HEK293 (cell line): ENCODE measurements at regions not wholly inside any gene's neighbourhood (a gene's known extent, or its start where the extent isn't known, plus 50 kb on each side); places are given as distances from the start of the nearest gene placed in this dataset.

Experiments
- CTCF ChIA-PET: fragments of 350-600 bp; formaldehyde crosslinking; extraction: SDS; loops from one replicate; lab custom pipeline; 2021; ENCODE audit warnings: antibody characterized with exemption; lab: Yijun Ruan, JAX
- POLR2A ChIA-PET: fragments of 300-600 bp; formaldehyde crosslinking; extraction: SDS; loops from one replicate; lab custom pipeline; 2020; ENCODE audit warnings: antibody characterized with exemption, inconsistent platforms; lab: Yijun Ruan, JAX
- H3K27ac ChIP-seq: fragments of 200-500 bp; sonication (Bioruptor generic); 2 replicates; pipeline ENCODE4 v1.5.1; 2014; ENCODE audit warnings: low read depth, low read length, control low read depth, inconsistent platforms; ENCODE audit errors: extremely low read depth
- H3K36me3 ChIP-seq, 2 experiments: fragments of 200-500 bp in 1 of 2; sonication (Bioruptor generic) in 1 of 2; 1 replicate in 1 of 2; 2 replicates in 1 of 2; pipeline ENCODE4 v1.5.1; 2014 to 2017; ENCODE audit warnings: inconsistent platforms in 2 of 2, low read length in 2 of 2; ENCODE audit not compliant: control insufficient read depth in 2 of 2, insufficient read depth in 1 of 2
- H3K4me1 ChIP-seq: fragments of 200-500 bp; sonication (Bioruptor generic); 2 replicates; pipeline ENCODE4 v1.5.1; 2014; ENCODE audit warnings: mild to moderate bottlenecking, low read length, inconsistent platforms; ENCODE audit not compliant: control insufficient read depth, insufficient read depth
- H3K4me3 ChIP-seq: 2 replicates; pipeline ENCODE4 v1.5.1; 2011; ENCODE audit warnings: low read depth, mild to moderate bottlenecking, control low read depth, low read length, moderate library complexity
- H3K9me3 ChIP-seq: fragments of 200-500 bp; sonication (Bioruptor generic); 2 replicates; pipeline ENCODE4 v1.5.1; 2014; ENCODE audit warnings: low read depth, low read length, inconsistent platforms; ENCODE audit not compliant: control insufficient read depth, insufficient read depth
- BCL6B ChIP-seq: fragments of 450-650 bp; formaldehyde crosslinking; IDR thresholded peaks from 2 replicates; pipeline ENCODE4 v1.5.1; 2017; ENCODE audit warnings: missing biosample characterization, missing genetic modification characterization
- IKZF3 ChIP-seq: fragments of 450-650 bp; IDR thresholded peaks from 2 replicates; pipeline ENCODE4 v1.5.0; 2018; ENCODE audit warnings: missing biosample characterization, mild to moderate bottlenecking, missing genetic modification characterization, moderate library complexity
- ZBTB10 ChIP-seq: fragments of 450-650 bp; formaldehyde crosslinking; IDR thresholded peaks from 2 replicates; pipeline ENCODE4 v1.5.1; 2016; ENCODE audit warnings: missing biosample characterization, missing genetic modification characterization
- ZFHX2 ChIP-seq: fragments of 450-650 bp; formaldehyde crosslinking; conservative IDR thresholded peaks from 2 replicates; pipeline ENCODE4 v1.5.1; 2016; ENCODE audit warnings: missing biosample characterization, missing genetic modification characterization
- ZFP69B ChIP-seq: fragments of 450-650 bp; formaldehyde crosslinking; IDR thresholded peaks from 2 replicates; pipeline ENCODE4 v1.5.1; 2016; ENCODE audit warnings: missing biosample characterization, missing genetic modification characterization
- ZNF174 ChIP-seq: fragments of 450-650 bp; formaldehyde crosslinking; IDR thresholded peaks from 2 replicates; pipeline ENCODE4 v1.5.0; 2017; ENCODE audit warnings: missing biosample characterization, mild to moderate bottlenecking, missing genetic modification characterization
- ZNF350 ChIP-seq: fragments of 450-650 bp; formaldehyde crosslinking; IDR thresholded peaks from 2 replicates; pipeline ENCODE4 v1.5.0; 2017; ENCODE audit warnings: missing biosample characterization, mild to moderate bottlenecking, missing genetic modification characterization
- ZNF366 ChIP-seq: fragments of 450-650 bp; formaldehyde crosslinking; conservative IDR thresholded peaks from 2 replicates; pipeline ENCODE4 v1.5.1; 2016; ENCODE audit warnings: missing biosample characterization, missing genetic modification characterization
- ZNF529 ChIP-seq: fragments of 450-650 bp; formaldehyde crosslinking; IDR thresholded peaks from 2 replicates; pipeline ENCODE4 v1.5.1; 2017; ENCODE audit warnings: missing genetic modification characterization, missing biosample characterization; ENCODE audit not compliant: insufficient replicate concordance
- ZNF561 ChIP-seq: fragments of 450-650 bp; IDR thresholded peaks from 2 replicates; pipeline ENCODE4 v1.5.1; 2018; ENCODE audit warnings: missing biosample characterization, missing genetic modification characterization, borderline replicate concordance
- ZNF626 ChIP-seq: fragments of 450-650 bp; sonication (Bioruptor Pico); formaldehyde crosslinking; IDR thresholded peaks from 2 replicates; pipeline ENCODE4 v1.5.1; 2018; ENCODE audit warnings: missing biosample characterization, missing genetic modification characterization, inconsistent platforms
- ZNF629 ChIP-seq: fragments of 450-650 bp; formaldehyde crosslinking; IDR thresholded peaks from 2 replicates; pipeline ENCODE4 v1.5.1; 2017; ENCODE audit warnings: missing biosample characterization, missing genetic modification characterization
- ZNF704 ChIP-seq: fragments of 450-650 bp; formaldehyde crosslinking; IDR thresholded peaks from 2 replicates; pipeline ENCODE4 v1.5.1; 2016; ENCODE audit warnings: missing biosample characterization, missing genetic modification characterization
- TF ChIP-seq, protein P1 (sequence below): fragments of 450-650 bp; formaldehyde crosslinking; IDR thresholded peaks from 2 replicates; pipeline ENCODE4 v1.5.1; 2016; ENCODE audit warnings: missing biosample characterization, missing genetic modification characterization
- TF ChIP-seq, protein P2 (sequence below): fragments of 450-650 bp; formaldehyde crosslinking; IDR thresholded peaks from 2 replicates; pipeline ENCODE4 v1.5.1; 2016; ENCODE audit warnings: missing biosample characterization, missing genetic modification characterization

- Histone ChIP-seq H3K27ac (no peak overlapping the region), H3K4me3 (no peak overlapping the region), H3K36me3 (no peaks in the 10 kb centered on the region), H3K9me3 (no peaks in the 10 kb centered on the region), H3K4me1 (no peaks in the 10 kb centered on the region)
- ChIA-PET POLR2A (no interaction called here), CTCF (interaction anchor here (0.6 to 1.6 kb wide), 15 partner anchors 10 to 764 kb away, joined by 3 to 9 read pairs (median 3); no protein-coding TSS in a partner anchor)
- no peak for TF ChIP-seq BCL6B (tag by site-specific recombination)
Measured at GRCh38 chr7:17640730-17641377, 299.4 kb downstream of the SNX13 start.

- ChIA-PET CTCF (interaction anchor here (0.8 to 1.4 kb wide), 3 partner anchors 121 to 839 kb away, joined by 3 to 4 read pairs (median 3); no protein-coding TSS in a partner anchor), POLR2A (no interaction called here)
Measured at GRCh38 chr7:17645500-17645899, 294.8 kb downstream of the SNX13 start.

More at GRCh38 chr7:17645500-17645899, 294.8 kb downstream of the SNX13 start:
- H3K36me3 ChIP-seq: no peaks in the 10 kb centered on the region
- no peak overlapping the region for H3K4me3 ChIP-seq
- H3K9me3 ChIP-seq: no peaks in the 10 kb centered on the region
- H3K4me1 ChIP-seq: no peaks in the 10 kb centered on the region
- no peak overlapping the region for H3K27ac ChIP-seq
- TF ChIP-seq, protein P1, sequence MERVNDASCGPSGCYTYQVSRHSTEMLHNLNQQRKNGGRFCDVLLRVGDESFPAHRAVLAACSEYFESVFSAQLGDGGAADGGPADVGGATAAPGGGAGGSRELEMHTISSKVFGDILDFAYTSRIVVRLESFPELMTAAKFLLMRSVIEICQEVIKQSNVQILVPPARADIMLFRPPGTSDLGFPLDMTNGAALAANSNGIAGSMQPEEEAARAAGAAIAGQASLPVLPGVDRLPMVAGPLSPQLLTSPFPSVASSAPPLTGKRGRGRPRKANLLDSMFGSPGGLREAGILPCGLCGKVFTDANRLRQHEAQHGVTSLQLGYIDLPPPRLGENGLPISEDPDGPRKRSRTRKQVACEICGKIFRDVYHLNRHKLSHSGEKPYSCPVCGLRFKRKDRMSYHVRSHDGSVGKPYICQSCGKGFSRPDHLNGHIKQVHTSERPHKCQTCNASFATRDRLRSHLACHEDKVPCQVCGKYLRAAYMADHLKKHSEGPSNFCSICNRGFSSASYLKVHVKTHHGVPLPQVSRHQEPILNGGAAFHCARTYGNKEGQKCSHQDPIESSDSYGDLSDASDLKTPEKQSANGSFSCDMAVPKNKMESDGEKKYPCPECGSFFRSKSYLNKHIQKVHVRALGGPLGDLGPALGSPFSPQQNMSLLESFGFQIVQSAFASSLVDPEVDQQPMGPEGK: no peak
- TF ChIP-seq ZFHX2 (tag by site-specific recombination): no peak
- TF ChIP-seq ZFP69B (tag by site-specific recombination): no peak
- TF ChIP-seq ZNF174: no peak
- TF ChIP-seq ZNF626 (tag by site-specific recombination): no peak
- TF ChIP-seq, protein P2, sequence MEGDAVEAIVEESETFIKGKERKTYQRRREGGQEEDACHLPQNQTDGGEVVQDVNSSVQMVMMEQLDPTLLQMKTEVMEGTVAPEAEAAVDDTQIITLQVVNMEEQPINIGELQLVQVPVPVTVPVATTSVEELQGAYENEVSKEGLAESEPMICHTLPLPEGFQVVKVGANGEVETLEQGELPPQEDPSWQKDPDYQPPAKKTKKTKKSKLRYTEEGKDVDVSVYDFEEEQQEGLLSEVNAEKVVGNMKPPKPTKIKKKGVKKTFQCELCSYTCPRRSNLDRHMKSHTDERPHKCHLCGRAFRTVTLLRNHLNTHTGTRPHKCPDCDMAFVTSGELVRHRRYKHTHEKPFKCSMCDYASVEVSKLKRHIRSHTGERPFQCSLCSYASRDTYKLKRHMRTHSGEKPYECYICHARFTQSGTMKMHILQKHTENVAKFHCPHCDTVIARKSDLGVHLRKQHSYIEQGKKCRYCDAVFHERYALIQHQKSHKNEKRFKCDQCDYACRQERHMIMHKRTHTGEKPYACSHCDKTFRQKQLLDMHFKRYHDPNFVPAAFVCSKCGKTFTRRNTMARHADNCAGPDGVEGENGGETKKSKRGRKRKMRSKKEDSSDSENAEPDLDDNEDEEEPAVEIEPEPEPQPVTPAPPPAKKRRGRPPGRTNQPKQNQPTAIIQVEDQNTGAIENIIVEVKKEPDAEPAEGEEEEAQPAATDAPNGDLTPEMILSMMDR (tag by site-specific recombination): no peak
- no peak for TF ChIP-seq ZNF350 (tag by site-specific recombination)
- TF ChIP-seq ZBTB10 (tag by site-specific recombination): no peak
- no peak for TF ChIP-seq ZNF629 (tag by site-specific recombination)
- TF ChIP-seq ZNF704 (tag by site-specific recombination): no peak
- no peak for TF ChIP-seq ZNF561 (tag by site-specific recombination)
- no peak for TF ChIP-seq ZNF366
- no peak for TF ChIP-seq ZNF529
- TF ChIP-seq IKZF3 (tag by site-specific recombination): no peak
